Activated CD4-positive, CD25-positive, alpha-beta regulatory T cell treated with anti-CD3 and anti-CD28 coated beads, Interleukin-2, amount 50 U/mL, for 72 hours (primary cell): ENCODE measurements at regions not wholly inside any gene's neighbourhood (a gene's known extent, or its start where the extent isn't known, plus 50 kb on each side); places are given as distances from the start of the nearest gene placed in this dataset.
"Not testable (repeated sequence)": the region's sequence is repeated elsewhere in the genome, so short reads cannot be mapped to it uniquely, and the experiment has no call there.

ENCODE experiments used
- DNase-seq: peaks from one replicate; pipeline ENCODE4 v3.0.0; 2021

DNA sequence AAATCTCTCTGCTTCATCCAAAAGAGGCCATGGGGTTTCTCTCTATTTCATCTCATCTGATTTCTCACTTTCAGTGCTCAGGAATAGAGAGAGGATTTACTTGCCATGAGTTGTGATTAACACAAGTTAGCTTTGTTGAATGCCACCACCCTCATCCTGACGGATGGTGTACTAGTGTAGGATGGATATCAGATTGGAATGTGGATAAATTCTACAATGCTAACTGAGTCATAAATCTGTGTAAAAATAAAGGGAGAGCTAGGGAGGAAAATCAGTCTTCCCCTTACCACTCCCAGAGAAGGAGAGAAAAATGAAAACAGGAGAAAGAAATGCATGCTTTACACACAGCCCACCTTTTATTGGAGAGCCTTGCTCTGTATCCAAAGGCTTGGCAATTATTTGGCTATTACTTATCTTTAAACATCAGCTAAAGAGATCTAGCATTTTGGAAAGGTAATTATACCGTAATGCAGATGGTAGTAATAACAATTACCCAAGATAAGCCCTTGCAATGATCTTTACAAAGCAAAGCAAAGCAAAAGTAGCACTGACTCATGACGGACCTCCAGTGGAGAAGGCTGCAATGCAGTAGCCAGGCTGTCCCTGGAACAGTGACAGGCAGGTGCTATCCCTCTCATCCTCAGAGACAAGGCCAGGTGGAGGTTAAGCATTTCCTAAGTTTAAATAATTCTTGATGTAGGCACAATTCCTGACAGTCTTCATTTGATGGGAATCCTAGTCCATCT is 306.3 kb upstream of the PPARGC1A start:
- DNase-seq, result no peak

- DNase-seq, result no peak
Measured at GRCh38 chr4:24192018-24192641, 302.3 kb upstream of the PPARGC1A start.

GRCh38 chr4:24190761-24191695 is 301.2 kb upstream of the PPARGC1A start:
- no peak for DNase-seq

- no peak for DNase-seq
Measured at GRCh38 chr4:24188459-24188858, 298.6 kb upstream of the PPARGC1A start.

GRCh38 chr4:24186466-24186865 is 296.6 kb upstream of the PPARGC1A start:
- DNase-seq, result no peak

DNA sequence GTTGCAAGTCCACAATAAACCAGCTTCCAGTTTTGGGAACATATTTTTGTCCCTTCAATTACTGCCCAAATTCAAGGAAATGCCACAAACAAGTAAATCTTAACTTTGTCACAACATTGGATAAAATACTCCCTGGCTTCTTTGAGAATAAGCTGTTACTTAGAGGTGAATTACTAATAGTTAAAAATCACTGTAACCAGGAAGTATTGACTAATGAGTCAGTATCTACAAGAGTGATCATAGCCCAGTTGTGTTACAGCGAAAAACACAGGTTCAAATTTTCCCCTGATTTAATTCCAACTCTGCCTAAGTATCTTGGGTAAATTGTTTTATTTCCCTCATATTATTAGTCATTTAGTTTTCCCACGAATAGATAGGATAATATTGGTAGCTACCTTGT is 291.2 kb upstream of the PPARGC1A start:
- no peak for DNase-seq

GRCh38 chr4:24180586-24180985 is 290.7 kb upstream of the PPARGC1A start:
- no peak for DNase-seq

GRCh38 chr4:24179201-24179840 is 289.5 kb upstream of the PPARGC1A start:
- no peak for DNase-seq

GRCh38 chr4:24177443-24177842 is 287.6 kb upstream of the PPARGC1A start:
- DNase-seq, result not testable (repeated sequence)

DNA sequence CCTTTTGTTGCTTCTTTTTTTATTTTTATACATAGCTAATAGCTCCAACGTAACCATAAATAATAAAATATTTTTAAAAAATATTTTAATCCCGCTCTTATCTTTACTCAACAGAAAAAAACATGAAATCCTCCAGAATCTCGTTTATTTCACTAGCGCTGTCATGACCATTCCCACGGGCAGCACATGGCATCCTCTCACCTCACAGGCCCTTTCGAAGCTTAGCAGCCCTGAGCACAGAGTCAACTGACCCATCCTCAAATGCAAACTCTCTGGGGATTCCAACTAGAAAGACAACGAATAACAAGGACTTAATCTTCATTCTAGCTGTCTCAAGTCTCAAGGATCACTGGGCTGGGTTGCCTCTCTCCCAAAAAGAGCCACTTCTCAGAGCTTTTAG is 285.9 kb upstream of the PPARGC1A start:
- no peak for DNase-seq

- no peak for DNase-seq
Measured at GRCh38 chr4:24174602-24175001, 284.8 kb upstream of the PPARGC1A start.

DNA sequence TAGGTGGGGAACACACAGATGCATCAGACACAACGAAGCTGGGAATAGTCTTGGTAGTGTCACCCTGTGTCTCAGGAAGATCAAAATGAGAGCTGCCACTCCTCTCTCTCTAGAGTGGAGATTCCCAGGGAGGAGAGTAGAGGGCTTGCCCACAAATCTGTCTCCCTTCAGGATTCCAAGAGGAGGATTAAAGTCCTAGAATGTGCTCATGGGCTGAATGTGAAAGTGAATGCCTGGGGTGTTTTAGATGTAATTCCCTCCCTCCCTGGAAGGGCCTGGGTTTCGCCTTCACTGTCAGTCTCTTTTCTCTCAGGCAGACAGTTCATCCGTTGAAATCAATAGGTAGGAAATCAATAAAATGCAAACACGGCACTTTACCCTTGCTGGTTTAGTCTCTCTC is 282.6 kb upstream of the PPARGC1A start:
- no peak for DNase-seq

DNA sequence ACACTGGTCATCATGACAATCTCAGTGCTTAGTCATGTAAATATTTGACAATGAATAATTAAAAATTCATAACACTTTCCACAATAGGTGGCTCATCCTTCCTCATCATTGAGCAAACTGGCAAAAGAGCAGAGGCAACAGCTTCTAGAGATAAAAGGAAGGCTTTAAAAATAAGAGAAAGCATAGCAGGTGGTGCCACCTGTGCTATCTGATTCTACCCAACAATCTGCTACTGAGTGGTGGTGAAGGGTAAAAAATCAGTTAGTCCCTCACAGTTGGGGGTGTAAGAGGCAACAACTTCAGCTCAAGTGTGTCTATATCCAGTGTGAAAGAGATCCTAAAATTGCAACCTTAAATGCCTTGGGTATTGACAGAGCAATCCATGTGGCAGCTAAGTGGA is 280.1 kb upstream of the PPARGC1A start:
- no peak for DNase-seq

DNA sequence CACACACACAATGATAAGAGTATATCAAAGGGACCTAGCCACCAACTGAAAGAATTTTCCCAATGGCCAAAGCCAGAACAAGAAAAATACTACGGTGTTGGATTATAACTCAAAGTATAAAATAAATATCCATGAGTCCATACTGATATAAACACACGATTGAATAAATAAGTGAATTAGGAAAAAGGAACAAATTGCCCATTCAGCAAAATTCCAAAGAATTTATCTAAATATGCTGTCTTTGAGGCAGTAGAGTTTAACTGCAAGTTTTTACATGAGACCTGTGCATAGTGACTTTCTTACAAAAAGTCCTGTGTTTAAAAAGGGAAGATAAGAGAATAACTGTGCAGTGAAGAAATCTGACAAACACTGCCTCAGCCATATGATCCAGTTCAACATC is 278.8 kb upstream of the PPARGC1A start:
- no peak for DNase-seq

GRCh38 chr4:24166501-24166900 is 276.7 kb upstream of the PPARGC1A start:
- DNase-seq, result no peak

DNA sequence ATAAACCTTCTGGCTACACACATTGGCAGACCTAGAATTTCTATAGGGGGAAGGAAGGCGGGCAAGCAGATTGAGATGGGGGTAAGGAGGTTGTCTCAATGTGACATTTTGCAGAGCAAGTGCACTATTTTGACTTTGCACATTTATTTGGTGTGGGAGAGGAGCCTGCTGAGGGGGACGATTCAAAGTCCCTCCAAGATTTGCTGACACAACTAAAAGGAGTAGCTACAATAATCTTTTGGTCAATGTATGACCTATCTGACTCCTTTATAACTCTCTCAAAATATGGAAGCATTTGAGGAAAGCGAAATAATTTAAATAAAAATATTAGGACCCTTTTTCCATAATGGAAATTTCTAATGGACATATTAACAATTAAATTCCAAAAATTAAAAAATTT is 274.9 kb upstream of the PPARGC1A start:
- DNase-seq, result no peak

GRCh38 chr4:24164054-24164693 is 274.3 kb upstream of the PPARGC1A start:
- no peak for DNase-seq

DNA sequence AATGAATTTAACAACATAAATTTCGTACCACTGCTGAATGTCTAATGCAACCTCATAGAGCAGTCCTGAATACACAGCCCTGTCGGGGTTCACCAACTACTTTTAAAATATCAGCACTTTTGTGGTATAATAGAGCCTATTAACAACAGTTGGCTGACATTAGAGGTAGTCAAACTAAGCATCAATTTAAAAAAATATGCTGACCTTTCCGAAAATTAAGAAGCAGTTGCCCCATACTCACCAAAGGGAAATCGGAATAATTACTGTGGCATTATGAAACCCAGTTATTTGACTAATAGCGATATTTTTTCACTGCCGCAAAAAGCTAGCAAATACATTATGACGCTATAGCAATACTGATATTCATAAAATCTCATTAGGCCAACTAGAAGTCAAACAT is 273.5 kb upstream of the PPARGC1A start:
- DNase-seq, result no peak

GRCh38 chr4:24160358-24160757 is 270.5 kb upstream of the PPARGC1A start:
- no peak for DNase-seq

DNA sequence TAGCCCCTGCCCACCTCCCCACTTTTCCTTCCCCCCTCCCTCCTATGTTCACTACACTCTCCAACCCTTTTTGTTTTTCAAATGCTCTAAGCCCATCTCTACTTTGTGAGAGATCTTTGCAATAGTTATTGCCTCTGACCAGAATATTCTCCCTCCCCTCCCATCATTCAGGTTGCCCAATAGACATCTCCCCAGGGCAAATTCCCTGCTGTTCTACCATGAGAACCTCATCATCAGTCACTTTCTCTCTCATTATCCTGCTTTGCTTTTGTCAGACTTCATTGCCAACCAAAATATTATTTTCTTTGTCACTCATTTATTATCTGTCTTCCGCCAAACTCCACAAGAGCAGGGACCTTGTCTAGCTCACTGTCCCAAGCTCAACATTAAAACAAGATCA is 268.2 kb upstream of the PPARGC1A start:
- no peak for DNase-seq

- no peak for DNase-seq
Measured at GRCh38 chr4:24150034-24150433, 260.2 kb upstream of the PPARGC1A start.

DNA sequence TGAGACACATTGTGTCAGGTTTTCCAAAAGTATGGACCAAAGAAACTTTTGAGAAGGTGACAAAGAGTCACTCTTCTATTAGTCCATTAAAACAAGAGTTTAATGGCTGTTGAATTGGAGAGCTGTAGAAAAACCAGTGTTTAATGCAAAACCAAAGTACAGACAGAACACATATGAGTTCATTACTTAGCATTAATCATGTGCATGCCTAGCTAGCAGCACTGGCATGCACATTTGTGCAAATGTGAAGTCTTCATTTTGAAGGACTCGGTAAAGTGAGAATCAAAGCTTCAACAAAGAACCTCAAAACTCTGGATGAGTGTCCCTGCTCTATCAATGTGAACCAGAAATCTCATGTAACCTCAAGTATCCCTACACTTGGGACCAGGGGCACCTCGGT is 256.3 kb upstream of the PPARGC1A start:
- DNase-seq, result no peak

DNA sequence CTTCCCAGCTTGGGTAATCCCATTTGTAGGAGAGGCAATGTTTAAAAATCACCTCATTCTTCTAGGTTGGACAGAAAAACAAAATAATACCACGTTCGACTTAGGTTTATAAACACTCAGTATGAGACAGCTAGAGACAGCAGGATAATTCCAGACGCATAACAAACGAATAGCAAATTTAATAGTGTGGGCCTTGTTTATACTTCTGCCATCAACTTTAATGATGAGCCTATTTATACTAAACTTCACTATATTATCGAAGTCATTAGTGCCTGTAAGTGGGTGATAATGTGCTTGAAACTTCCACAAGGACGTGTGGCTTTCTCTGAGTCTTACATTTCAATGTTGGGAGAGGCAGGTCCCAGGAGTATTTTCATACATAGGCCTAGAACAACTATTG is 255.7 kb upstream of the PPARGC1A start:
- DNase-seq, result no peak
